ENCODE measurements at regions not wholly inside any gene's neighbourhood (a gene's known extent, or its start where the extent isn't known, plus 50 kb on each side); places are given as distances from the start of the nearest gene placed in this dataset.
"Not testable (repeated sequence)": the region's sequence is repeated elsewhere in the genome, so short reads cannot be mapped to it uniquely, and the experiment has no call there.

DNA sequence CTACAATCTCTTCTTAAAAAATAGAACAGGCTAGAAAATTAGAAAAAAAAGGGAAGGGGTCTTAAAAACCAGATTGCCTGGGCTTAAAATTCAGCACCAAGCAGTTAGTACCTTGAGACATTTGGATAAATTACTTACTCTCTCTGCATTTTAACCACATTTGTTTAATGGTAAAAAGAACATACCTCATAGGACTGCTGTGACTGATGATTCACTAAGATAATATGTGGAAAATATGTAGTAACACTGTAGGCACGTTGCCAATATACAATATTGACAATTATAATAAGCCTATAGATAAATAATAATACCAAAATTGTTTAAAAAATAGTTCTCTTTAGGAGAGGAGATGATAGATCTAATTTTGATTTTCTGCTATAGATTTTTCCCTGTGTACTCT, 750.4 kb downstream of the TENT5A start:
- TF ChIP-seq, protein P1, sequence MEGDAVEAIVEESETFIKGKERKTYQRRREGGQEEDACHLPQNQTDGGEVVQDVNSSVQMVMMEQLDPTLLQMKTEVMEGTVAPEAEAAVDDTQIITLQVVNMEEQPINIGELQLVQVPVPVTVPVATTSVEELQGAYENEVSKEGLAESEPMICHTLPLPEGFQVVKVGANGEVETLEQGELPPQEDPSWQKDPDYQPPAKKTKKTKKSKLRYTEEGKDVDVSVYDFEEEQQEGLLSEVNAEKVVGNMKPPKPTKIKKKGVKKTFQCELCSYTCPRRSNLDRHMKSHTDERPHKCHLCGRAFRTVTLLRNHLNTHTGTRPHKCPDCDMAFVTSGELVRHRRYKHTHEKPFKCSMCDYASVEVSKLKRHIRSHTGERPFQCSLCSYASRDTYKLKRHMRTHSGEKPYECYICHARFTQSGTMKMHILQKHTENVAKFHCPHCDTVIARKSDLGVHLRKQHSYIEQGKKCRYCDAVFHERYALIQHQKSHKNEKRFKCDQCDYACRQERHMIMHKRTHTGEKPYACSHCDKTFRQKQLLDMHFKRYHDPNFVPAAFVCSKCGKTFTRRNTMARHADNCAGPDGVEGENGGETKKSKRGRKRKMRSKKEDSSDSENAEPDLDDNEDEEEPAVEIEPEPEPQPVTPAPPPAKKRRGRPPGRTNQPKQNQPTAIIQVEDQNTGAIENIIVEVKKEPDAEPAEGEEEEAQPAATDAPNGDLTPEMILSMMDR (IDR thresholded peaks at IDR 0.05; ENCODE audit: insufficient read depth, low read length, severe bottlenecking) = no peak
- H3K4me3 ChIP-seq (ENCODE audit: low read depth, low read length) = no peak overlapping the region
- no peak for FAIRE-seq
- no peaks in the 10 kb centered on the region for H3K27me3 ChIP-seq (ENCODE audit: control insufficient read depth, insufficient read depth, low read length)
- DNase-seq (ENCODE audit: low read depth) = peak; percentile 20
- no peaks in the 10 kb centered on the region for H3K36me3 ChIP-seq (ENCODE audit: control insufficient read depth, insufficient read depth, low read length)

DNA sequence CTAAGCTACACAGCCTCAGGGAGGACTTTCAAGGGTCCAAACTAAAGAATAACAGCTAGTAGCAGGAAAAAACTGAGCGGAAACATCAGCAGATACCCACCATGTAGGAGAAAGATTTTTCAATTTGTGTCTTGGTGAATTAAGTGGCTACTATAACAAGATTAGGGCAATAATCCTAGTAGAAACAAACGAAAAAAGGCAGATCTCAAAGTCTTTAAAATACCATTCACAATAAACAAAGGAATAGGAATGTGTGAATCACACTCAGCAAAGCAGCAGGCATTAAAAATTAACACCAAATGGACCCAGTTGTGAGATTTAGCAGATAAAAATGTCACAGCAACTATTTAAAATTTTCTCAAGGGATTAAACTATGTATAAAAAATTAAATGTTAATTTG, 761.2 kb downstream of the TENT5A start:
- no peak for FAIRE-seq
- no peak for DNase-seq (ENCODE audit: low read depth)
- Histone ChIP-seq H3K4me3 (ENCODE audit: low read depth, low read length) (no peak overlapping the region), H3K36me3 (ENCODE audit: control insufficient read depth, insufficient read depth, low read length) (no peaks in the 10 kb centered on the region), H3K27me3 (ENCODE audit: control insufficient read depth, insufficient read depth, low read length) (no peaks in the 10 kb centered on the region)
- TF ChIP-seq, protein P1 (IDR thresholded peaks at IDR 0.05; ENCODE audit: insufficient read depth, low read length, severe bottlenecking) = no peak

DNA sequence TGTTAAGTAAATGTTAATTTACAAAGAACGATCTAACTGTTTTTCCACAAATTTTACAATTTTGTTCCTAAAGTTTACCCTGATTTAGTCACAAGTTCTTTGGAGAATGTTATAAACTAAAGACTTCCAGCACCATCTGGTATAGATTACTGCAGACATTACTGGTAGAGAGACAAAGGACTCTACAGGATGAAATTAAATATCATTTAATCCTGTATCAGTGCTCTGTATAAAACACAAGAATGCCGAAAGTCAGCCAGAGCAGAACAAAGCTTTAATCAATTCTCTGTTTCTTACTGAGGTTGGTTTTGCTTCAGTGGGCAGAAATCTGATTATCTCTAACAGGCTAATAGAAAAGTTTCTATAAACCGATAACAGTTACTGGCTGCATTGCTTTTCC, 763.6 kb downstream of the TENT5A start:
- Histone ChIP-seq H3K27me3 (ENCODE audit: control insufficient read depth, insufficient read depth, low read length) (no peaks in the 10 kb centered on the region), H3K36me3 (ENCODE audit: control insufficient read depth, insufficient read depth, low read length) (no peaks in the 10 kb centered on the region), H3K4me3 (ENCODE audit: low read depth, low read length) (no peak overlapping the region)
- DNase-seq (ENCODE audit: low read depth) (no peak), FAIRE-seq (no peak)
- TF ChIP-seq, protein P1 (IDR thresholded peaks at IDR 0.05; ENCODE audit: insufficient read depth, low read length, severe bottlenecking) = no peak

DNA sequence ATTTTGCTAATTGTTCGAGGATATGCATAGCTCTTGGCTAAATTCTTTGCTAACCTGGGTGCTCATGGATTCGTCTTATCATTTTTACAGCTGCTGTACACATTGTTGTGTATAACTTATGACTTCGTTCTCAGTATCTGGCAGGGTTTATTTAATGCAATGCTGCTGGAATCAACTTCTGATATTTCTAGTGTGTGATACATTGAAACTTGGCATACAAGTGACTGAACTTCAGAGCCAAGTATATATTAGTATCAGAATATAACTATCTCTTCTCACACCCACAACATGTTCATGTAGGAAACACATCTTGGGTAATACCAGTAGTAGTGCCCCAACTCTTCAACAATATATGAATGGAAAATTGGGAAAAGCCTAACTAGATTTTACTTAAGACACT, 764.2 kb downstream of the TENT5A start:
- Histone ChIP-seq H3K36me3 (ENCODE audit: control insufficient read depth, insufficient read depth, low read length) (no peaks in the 10 kb centered on the region), H3K4me3 (ENCODE audit: low read depth, low read length) (no peak overlapping the region), H3K27me3 (ENCODE audit: control insufficient read depth, insufficient read depth, low read length) (no peaks in the 10 kb centered on the region)
- DNase-seq (ENCODE audit: low read depth) = no peak
- FAIRE-seq = no peak
- TF ChIP-seq, protein P1 (IDR thresholded peaks at IDR 0.05; ENCODE audit: insufficient read depth, low read length, severe bottlenecking) = no peak

DNA sequence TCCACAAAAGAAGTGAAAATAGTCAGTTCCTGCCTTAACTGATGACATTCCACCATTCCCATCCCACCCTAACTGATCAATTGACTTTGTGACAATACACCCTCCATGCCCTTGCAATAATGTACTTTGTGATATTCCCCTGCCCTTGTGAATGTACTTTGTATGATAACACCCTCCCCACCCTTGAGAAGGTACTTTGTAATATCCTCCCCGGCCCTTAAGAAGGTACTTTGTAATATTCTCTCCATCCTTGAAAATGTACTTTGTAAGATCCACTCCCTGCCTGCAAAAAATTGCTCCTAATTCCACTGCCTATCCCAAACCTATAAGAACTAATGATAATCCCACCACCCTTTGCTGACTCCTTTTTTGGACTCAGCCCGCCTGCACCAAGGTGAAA, 771.3 kb downstream of the TENT5A start:
- DNase-seq (ENCODE audit: low read depth); H3K4me3 ChIP-seq (ENCODE audit: low read depth, low read length); FAIRE-seq; H3K36me3 ChIP-seq (ENCODE audit: control insufficient read depth, insufficient read depth, low read length); H3K27me3 ChIP-seq (ENCODE audit: control insufficient read depth, insufficient read depth, low read length): not testable (repeated sequence)

DNA sequence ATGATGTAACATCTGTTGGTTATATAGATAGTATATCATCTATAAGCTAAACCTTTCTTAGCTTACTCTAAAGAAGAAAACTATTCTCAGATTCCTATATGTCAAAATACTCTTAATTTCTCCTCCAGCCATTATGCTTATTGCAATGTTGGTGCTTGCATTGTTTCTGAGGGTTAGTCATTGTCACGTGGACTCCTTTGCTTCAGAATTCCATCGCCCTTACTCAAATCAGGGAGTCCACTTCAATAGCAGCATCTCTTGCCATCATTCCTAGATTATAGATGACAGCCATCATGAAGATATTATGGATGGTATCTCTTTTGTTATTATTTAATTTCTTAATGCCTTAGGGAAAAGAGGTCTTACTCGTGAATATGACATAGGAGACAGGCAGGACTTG, 776.1 kb downstream of the TENT5A start:
- TF ChIP-seq, protein P1 (IDR thresholded peaks at IDR 0.05; ENCODE audit: insufficient read depth, low read length, severe bottlenecking) = no peak
- no peak for FAIRE-seq

More for the DNA sequence above, 776.1 kb downstream of the TENT5A start:
- no peak overlapping the region for H3K4me3 ChIP-seq (ENCODE audit: low read depth, low read length)
- H3K36me3 ChIP-seq (ENCODE audit: control insufficient read depth, insufficient read depth, low read length) = no peaks in the 10 kb centered on the region
- DNase-seq (ENCODE audit: low read depth) = no peak
- no peaks in the 10 kb centered on the region for H3K27me3 ChIP-seq (ENCODE audit: control insufficient read depth, insufficient read depth, low read length)
